Panc1 (cell line): ENCODE measurements at regions not wholly inside any gene's neighbourhood (a gene's known extent, or its start where the extent isn't known, plus 50 kb on each side); places are given as distances from the start of the nearest gene placed in this dataset.

ENCODE experiments used
- CTCF ChIP-seq: fragments of 450-650 bp; IDR thresholded peaks from 2 replicates; pipeline ENCODE4 v1.5.1; 2017; ENCODE audit warnings: mild to moderate bottlenecking
- REST ChIP-seq, 2 experiments: IDR thresholded peaks; 2 replicates each; pipeline ENCODE4 v1.6.1; 2011 to 2012; ENCODE audit warnings: low read depth in 2 of 2, control low read depth in 1 of 2, low read length in 1 of 2, mild to moderate bottlenecking in 1 of 2, moderate library complexity in 1 of 2; ENCODE audit not compliant: insufficient read depth in 1 of 2

GRCh38 chr18:40452599-40452998 is 1502.4 kb upstream of the PIK3C3 start:
- no peak for TF ChIP-seq CTCF
- no peak for TF ChIP-seq REST (IDR thresholded peaks at IDR 0.05; ENCODE audit: insufficient read depth in 1 of 2, low read depth in 2 of 2, low read length in 1 of 2)
